Fibroblast of the aortic adventitia (primary cell): ENCODE measurements at regions not wholly inside any gene's neighbourhood (a gene's known extent, or its start where the extent isn't known, plus 50 kb on each side); places are given as distances from the start of the nearest gene placed in this dataset.
"Not testable (repeated sequence)": the region's sequence is repeated elsewhere in the genome, so short reads cannot be mapped to it uniquely, and the experiment has no call there.

Experiments
- DNase-seq: peaks from one replicate; pipeline ENCODE4 v3.0.0-alpha.2; 2010; ENCODE audit warnings: low read depth
- H3K4me3 ChIP-seq: 2 replicates; pipeline ENCODE4 v1.5.1; 2011; ENCODE audit warnings: low read depth, mild to moderate bottlenecking, control low read depth, low read length, moderate library complexity
- CTCF ChIP-seq: IDR thresholded peaks from 2 replicates; pipeline ENCODE4 v1.5.1; 2011; ENCODE audit warnings: mild to moderate bottlenecking, low read length, control low read depth, inconsistent platforms; ENCODE audit not compliant: insufficient read depth

- TF ChIP-seq CTCF, result no peak
- H3K4me3 ChIP-seq, result no peak overlapping the region
- no peak for DNase-seq
These were observed 321.8 kb downstream of the ZNF248 start for GRCh38 chr10:37535459-37536246.

GRCh38 chr10:37534166-37534565 is 323.2 kb downstream of the ZNF248 start:
- no peak overlapping the region for H3K4me3 ChIP-seq
- no peak for TF ChIP-seq CTCF
- no peak for DNase-seq

GRCh38 chr10:37525410-37525809 is 332.0 kb downstream of the ZNF248 start:
- not testable (repeated sequence) for H3K4me3 ChIP-seq, DNase-seq

GRCh38 chr10:37520488-37520887 is 336.9 kb downstream of the ZNF248 start:
- H3K4me3 ChIP-seq, result no peak overlapping the region
- DNase-seq, result no peak
- TF ChIP-seq CTCF, result no peak

GRCh38 chr10:37510520-37510919 is 346.9 kb downstream of the ZNF248 start:
- not testable (repeated sequence) for H3K4me3 ChIP-seq, DNase-seq

- no peak for TF ChIP-seq CTCF
- H3K4me3 ChIP-seq, result no peak overlapping the region
- no peak for DNase-seq
These were observed 361.3 kb downstream of the ZNF248 start for GRCh38 chr10:37496061-37496460.

- no peak overlapping the region for H3K4me3 ChIP-seq
- no peak for TF ChIP-seq CTCF
- no peak for DNase-seq
These were observed 362.0 kb downstream of the ZNF248 start for GRCh38 chr10:37495415-37495814.

- H3K4me3 ChIP-seq, DNase-seq: not testable (repeated sequence)
These were observed 364.1 kb downstream of the ZNF248 start for GRCh38 chr10:37493185-37493796.
